ENCODE measurements at regions not wholly inside any gene's neighbourhood (a gene's known extent, or its start where the extent isn't known, plus 50 kb on each side); places are given as distances from the start of the nearest gene placed in this dataset.

DNA sequence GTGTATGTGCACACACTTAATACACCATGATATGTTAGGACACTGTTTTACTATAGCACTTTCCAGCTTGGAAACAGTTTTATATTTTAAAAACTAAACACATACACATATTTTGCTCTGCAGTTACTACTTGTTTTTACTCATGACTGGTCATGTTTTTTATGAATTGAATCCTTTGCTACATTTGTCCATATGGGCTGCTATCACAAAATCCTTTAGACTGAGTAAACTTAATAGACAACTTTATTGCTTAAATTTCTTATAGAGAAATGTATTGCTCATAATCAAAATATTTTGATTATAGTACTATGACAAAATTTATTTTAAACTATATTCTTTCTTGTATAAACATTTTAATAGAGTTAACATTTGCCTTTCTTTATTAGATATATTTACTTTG is 314.8 kb downstream of the RBM43 start:
- no peak overlapping the region for H3K4me3 ChIP-seq
- no peak for ATAC-seq
- H3K36me3 ChIP-seq (ENCODE audit: low read depth): no peaks in the 10 kb centered on the region
- no peak for DNase-seq
- intact Hi-C loops (cut with DNase I, micrococcal nuclease): no loop called here
- TF ChIP-seq, protein P1, sequence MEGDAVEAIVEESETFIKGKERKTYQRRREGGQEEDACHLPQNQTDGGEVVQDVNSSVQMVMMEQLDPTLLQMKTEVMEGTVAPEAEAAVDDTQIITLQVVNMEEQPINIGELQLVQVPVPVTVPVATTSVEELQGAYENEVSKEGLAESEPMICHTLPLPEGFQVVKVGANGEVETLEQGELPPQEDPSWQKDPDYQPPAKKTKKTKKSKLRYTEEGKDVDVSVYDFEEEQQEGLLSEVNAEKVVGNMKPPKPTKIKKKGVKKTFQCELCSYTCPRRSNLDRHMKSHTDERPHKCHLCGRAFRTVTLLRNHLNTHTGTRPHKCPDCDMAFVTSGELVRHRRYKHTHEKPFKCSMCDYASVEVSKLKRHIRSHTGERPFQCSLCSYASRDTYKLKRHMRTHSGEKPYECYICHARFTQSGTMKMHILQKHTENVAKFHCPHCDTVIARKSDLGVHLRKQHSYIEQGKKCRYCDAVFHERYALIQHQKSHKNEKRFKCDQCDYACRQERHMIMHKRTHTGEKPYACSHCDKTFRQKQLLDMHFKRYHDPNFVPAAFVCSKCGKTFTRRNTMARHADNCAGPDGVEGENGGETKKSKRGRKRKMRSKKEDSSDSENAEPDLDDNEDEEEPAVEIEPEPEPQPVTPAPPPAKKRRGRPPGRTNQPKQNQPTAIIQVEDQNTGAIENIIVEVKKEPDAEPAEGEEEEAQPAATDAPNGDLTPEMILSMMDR (IDR thresholded peaks at IDR 0.05): no peak
- no peaks in the 10 kb centered on the region for H3K4me1 ChIP-seq (ENCODE audit: low read depth)
- peaks cover 5% of the 10 kb centered on the region for H3K9me3 ChIP-seq

DNA sequence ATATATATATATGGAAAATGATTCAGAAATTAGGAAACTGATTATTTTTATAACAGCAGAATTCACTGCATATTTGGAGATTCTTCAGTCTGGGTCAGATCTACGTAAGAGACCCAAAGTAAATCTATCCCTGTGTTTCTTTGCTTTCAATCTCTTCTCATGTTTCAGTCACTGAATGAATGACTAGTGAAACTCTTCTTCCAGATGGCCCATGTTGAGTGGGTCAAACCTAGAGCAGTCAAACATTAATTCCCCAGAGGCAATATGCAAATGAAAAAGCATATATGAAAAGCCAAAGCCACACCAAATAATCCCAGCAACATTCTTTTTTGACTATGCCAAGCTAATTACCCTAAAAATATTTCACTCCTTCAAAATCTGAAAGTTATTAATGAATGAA is 317.3 kb downstream of the RBM43 start:
- Histone ChIP-seq H3K4me3 (no peak overlapping the region), H3K4me1 (ENCODE audit: low read depth) (no peaks in the 10 kb centered on the region), H3K9me3 (no peaks in the 10 kb centered on the region), H3K36me3 (ENCODE audit: low read depth) (no peaks in the 10 kb centered on the region)
- DNase-seq (no peak), ATAC-seq (no peak)
- intact Hi-C loops (cut with DNase I, micrococcal nuclease): no loop called here
- TF ChIP-seq, protein P1 (IDR thresholded peaks at IDR 0.05): no peak

- Histone ChIP-seq H3K36me3 (ENCODE audit: low read depth) (no peaks in the 10 kb centered on the region), H3K4me3 (no peak overlapping the region), H3K4me1 (ENCODE audit: low read depth) (no peaks in the 10 kb centered on the region), H3K9me3 (no peaks in the 10 kb centered on the region)
- no peak for ATAC-seq
- no peak for DNase-seq
- intact Hi-C loops (cut with DNase I, micrococcal nuclease): no loop called here
- TF ChIP-seq, protein P1 (IDR thresholded peaks at IDR 0.05): no peak
These were observed 322.6 kb downstream of the RBM43 start for GRCh38 chr2:150939087-150939486.

- Histone ChIP-seq H3K4me3 (no peak overlapping the region), H3K4me1 (ENCODE audit: low read depth) (no peaks in the 10 kb centered on the region), H3K9me3 (no peaks in the 10 kb centered on the region), H3K36me3 (ENCODE audit: low read depth) (no peaks in the 10 kb centered on the region)
- ATAC-seq: no peak
- intact Hi-C loops (cut with DNase I, micrococcal nuclease): no loop called here
- TF ChIP-seq, protein P1 (IDR thresholded peaks at IDR 0.05): no peak
- DNase-seq: no peak
These were observed 323.1 kb downstream of the RBM43 start for GRCh38 chr2:150938527-150938926.

GRCh38 chr2:150937030-150937429 is 324.6 kb downstream of the RBM43 start:
- no peak for DNase-seq
- H3K9me3 ChIP-seq: no peaks in the 10 kb centered on the region
- intact Hi-C loops (cut with DNase I, micrococcal nuclease): no loop called here
- no peaks in the 10 kb centered on the region for H3K36me3 ChIP-seq (ENCODE audit: low read depth)
- TF ChIP-seq, protein P1 (IDR thresholded peaks at IDR 0.05): no peak
- ATAC-seq: no peak
- no peak overlapping the region for H3K4me3 ChIP-seq
- H3K4me1 ChIP-seq (ENCODE audit: low read depth): no peaks in the 10 kb centered on the region

- Histone ChIP-seq H3K9me3 (no peaks in the 10 kb centered on the region), H3K4me1 (ENCODE audit: low read depth) (no peaks in the 10 kb centered on the region), H3K4me3 (no peak overlapping the region), H3K36me3 (ENCODE audit: low read depth) (no peaks in the 10 kb centered on the region)
- DNase-seq: no peak
- intact Hi-C loops (cut with DNase I, micrococcal nuclease): no loop called here
- no peak for ATAC-seq
- TF ChIP-seq, protein P1 (IDR thresholded peaks at IDR 0.05): no peak
These were observed 330.2 kb downstream of the RBM43 start for GRCh38 chr2:150931451-150931850.

Measured in mucosa of descending colon (tissue), 3 donors.